GM18868 (cell line): ENCODE measurements at regions not wholly inside any gene's neighbourhood (a gene's known extent, or its start where the extent isn't known, plus 50 kb on each side); places are given as distances from the start of the nearest gene placed in this dataset.
A peak's percentile ranks its signal among the peaks of the same experiment; 100 is the strongest.

ENCODE experiments used
- ATAC-seq: cut with Tn5 transposase; IDR thresholded peaks from one replicate; pipeline ENCODE4 v1.9.1; 2021; ENCODE audit warnings: mild to moderate bottlenecking, moderate library complexity; ENCODE audit not compliant: unreplicated experiment

- no peak for ATAC-seq
Observed at GRCh38 chr13:34431827-34432581, 510.1 kb upstream of the NBEA start.

GRCh38 chr13:34435338-34435737 is 506.7 kb upstream of the NBEA start:
- no peak for ATAC-seq

- ATAC-seq, result no peak
Observed at GRCh38 chr13:34437873-34438272, 504.2 kb upstream of the NBEA start.

- no peak for ATAC-seq
Observed at GRCh38 chr13:34452831-34453230, 489.2 kb upstream of the NBEA start.

GRCh38 chr13:34458756-34459715 is 483.0 kb upstream of the NBEA start:
- ATAC-seq, result no peak

- ATAC-seq, result no peak
Observed at GRCh38 chr13:34459856-34460255, 482.2 kb upstream of the NBEA start.

- ATAC-seq, result no peak
Observed at GRCh38 chr13:34462843-34463242, 479.2 kb upstream of the NBEA start.

GRCh38 chr13:34464011-34464410 is 478.1 kb upstream of the NBEA start:
- no peak for ATAC-seq

GRCh38 chr13:34465423-34465922 is 476.6 kb upstream of the NBEA start:
- no peak for ATAC-seq

GRCh38 chr13:34466301-34466700 is 475.8 kb upstream of the NBEA start:
- ATAC-seq, result no peak

- ATAC-seq, result peak; percentile 81
Observed at GRCh38 chr13:34467450-34468083, 474.5 kb upstream of the NBEA start.

- no peak for ATAC-seq
Observed at GRCh38 chr13:34469196-34469986, 472.7 kb upstream of the NBEA start.

GRCh38 chr13:34474187-34474868 is 467.7 kb upstream of the NBEA start:
- no peak for ATAC-seq

GRCh38 chr13:34478376-34478775 is 463.7 kb upstream of the NBEA start:
- ATAC-seq, result no peak

- no peak for ATAC-seq
Observed at GRCh38 chr13:34502011-34502410, 440.1 kb upstream of the NBEA start.

GRCh38 chr13:34502621-34503020 is 439.4 kb upstream of the NBEA start:
- ATAC-seq, result no peak

- no peak for ATAC-seq
Observed at GRCh38 chr13:34506796-34507195, 435.3 kb upstream of the NBEA start.

- ATAC-seq, result no peak
Observed at GRCh38 chr13:34507630-34508029, 434.4 kb upstream of the NBEA start.

- ATAC-seq, result no peak
Observed at GRCh38 chr13:34512817-34513216, 429.3 kb upstream of the NBEA start.

GRCh38 chr13:34513526-34513925 is 428.5 kb upstream of the NBEA start:
- no peak for ATAC-seq
